H1 (cell line): ENCODE measurements at regions not wholly inside any gene's neighbourhood (a gene's known extent, or its start where the extent isn't known, plus 50 kb on each side); places are given as distances from the start of the nearest gene placed in this dataset.

Source experiments
- CTCF ChIA-PET: fragments of 300-600 bp; sonication (Branson Sonifier 250); formaldehyde crosslinking; loops from one replicate; lab custom pipeline; 2021; ENCODE audit not compliant: partially characterized antibody; lab: Charles Lee
- POLR2A ChIA-PET: fragments of 300-600 bp; sonication (Branson Sonifier 250); formaldehyde crosslinking; loops from one replicate; lab custom pipeline; 2021; ENCODE audit warnings: inconsistent platforms; ENCODE audit not compliant: partially characterized antibody; lab: Charles Lee
- DNase-seq, 2 experiments: peaks; one replicate each; pipeline versions ENCODE4 v3.0.0 to v3.0.0-alpha.2; 2010 to 2022; ENCODE audit warnings: low spot score in 2 of 2, low read depth in 1 of 2, mixed read lengths in 1 of 2
- FAIRE-seq: peaks from 2 replicates; lab custom pipeline; 2011; peaks lifted over from hg19 to GRCh38; lab: Jason Lieb, UNC
- H2AFZ ChIP-seq: 2 replicates; pipeline ENCODE4 v1.8.1; 2012; ENCODE audit warnings: low read length, inconsistent platforms
- H2AK5ac ChIP-seq: 2 replicates; pipeline ENCODE4 v1.6.1; 2013; ENCODE audit warnings: low read depth, low read length
- H2BK120ac ChIP-seq: replicated peaks from 2 replicates; pipeline ENCODE3; 2013; ENCODE audit warnings: low read depth, low read length, inconsistent platforms
- H2BK12ac ChIP-seq: 2 replicates; pipeline ENCODE4 v1.6.1; 2013; ENCODE audit warnings: low read depth, low read length
- H2BK15ac ChIP-seq: 2 replicates; pipeline ENCODE4 v1.6.1; 2013; ENCODE audit warnings: low read length
- H2BK20ac ChIP-seq: 2 replicates; pipeline ENCODE4 v1.6.1; 2013; ENCODE audit warnings: low read length
- H2BK5ac ChIP-seq: 2 replicates; pipeline ENCODE4 v1.6.1; 2013; ENCODE audit warnings: low read depth, low read length
- H3K14ac ChIP-seq: 2 replicates; pipeline ENCODE4 v1.6.1; 2013; ENCODE audit warnings: inconsistent platforms; ENCODE audit not compliant: insufficient read length
- H3K18ac ChIP-seq: 2 replicates; pipeline ENCODE4 v1.6.1; 2013; ENCODE audit warnings: low read length; ENCODE audit errors: extremely low read depth
- H3K23ac ChIP-seq: 2 replicates; pipeline ENCODE4 v1.6.1; 2013; ENCODE audit warnings: inconsistent platforms; ENCODE audit not compliant: insufficient read length
- H3K23me2 ChIP-seq: 2 replicates; pipeline ENCODE4 v1.6.1; 2013; ENCODE audit warnings: low read depth, low read length
- H3K27ac ChIP-seq: 2 replicates; pipeline ENCODE4 v1.6.1; 2011; ENCODE audit warnings: low read depth, low read length, inconsistent platforms
- H3K27me3 ChIP-seq, 4 experiments: replicated peaks in 1 of 4; 1 replicate in 1 of 4; 2 replicates in 3 of 4; pipeline versions ENCODE4 v1.6.1 to v1.8.1; 2011 to 2013; ENCODE audit warnings: low read length in 3 of 4, mild to moderate bottlenecking in 3 of 4, inconsistent platforms in 2 of 4, mixed read lengths in 2 of 4, moderate library complexity in 1 of 4; ENCODE audit not compliant: control insufficient read depth in 3 of 4, insufficient read depth in 3 of 4; ENCODE audit errors: extremely low read depth in 1 of 4
- H3K36me3 ChIP-seq, 4 experiments: 2 replicates each; pipeline versions ENCODE4 v1.6.1 to v1.8.1; 2011 to 2013; ENCODE audit warnings: mild to moderate bottlenecking in 4 of 4, low read length in 3 of 4, moderate library complexity in 2 of 4, control low read depth in 1 of 4, inconsistent platforms in 1 of 4; ENCODE audit not compliant: insufficient read depth in 4 of 4, control insufficient read depth in 2 of 4
- H3K4ac ChIP-seq: replicated peaks from 2 replicates; pipeline ENCODE3; 2013; ENCODE audit warnings: low read length, low read depth, mixed read lengths, inconsistent platforms; ENCODE audit not compliant: insufficient read length
- H3K4me1 ChIP-seq, 4 experiments: replicated peaks in 1 of 4; 1 replicate in 1 of 4; 2 replicates in 3 of 4; pipeline versions ENCODE4 v1.6.1 to v1.8.1; 2011 to 2013; ENCODE audit warnings: low read length in 3 of 4, inconsistent platforms in 2 of 4, mixed read lengths in 1 of 4; ENCODE audit not compliant: insufficient read depth in 4 of 4, control insufficient read depth in 3 of 4
- H3K4me2 ChIP-seq, 2 experiments: 2 replicates each; pipeline versions ENCODE4 v1.6.1 to v1.8.1; 2011 to 2013; ENCODE audit warnings: low read depth in 2 of 2, low read length in 2 of 2, control low read depth in 1 of 2, inconsistent platforms in 1 of 2, mild to moderate bottlenecking in 1 of 2; ENCODE audit not compliant: insufficient read depth in 1 of 2
- H3K4me3 ChIP-seq, 4 experiments: fragments of 200-600, 300-600 bp in 1 of 4; sonication (generic), shearing (Covaris generic), sonication (Bioruptor Twin) in 1 of 4; 2 replicates each; pipeline versions ENCODE4 v1.5.1 to v1.8.1; 2011 to 2016; ENCODE audit warnings: low read length in 4 of 4, low read depth in 3 of 4, control low read depth in 2 of 4, inconsistent platforms in 2 of 4, mild to moderate bottlenecking in 2 of 4, mixed read lengths in 1 of 4, moderate library complexity in 1 of 4; ENCODE audit not compliant: insufficient read depth in 2 of 4; ENCODE audit errors: extremely low read depth in 1 of 4
- H3K56ac ChIP-seq: replicated peaks from 2 replicates; pipeline ENCODE3; 2013; ENCODE audit warnings: low read depth, mild to moderate bottlenecking, mixed read lengths, low read length, inconsistent platforms; ENCODE audit not compliant: insufficient read length
- H3K79me1 ChIP-seq: 2 replicates; pipeline ENCODE4 v1.6.1; 2013; ENCODE audit warnings: low read depth, low read length, control low read depth
- H3K79me2 ChIP-seq, 2 experiments: 2 replicates each; pipeline versions ENCODE4 v1.6.1 to v1.8.1; 2012 to 2013; ENCODE audit warnings: low read length in 2 of 2, mild to moderate bottlenecking in 2 of 2, inconsistent platforms in 1 of 2; ENCODE audit not compliant: insufficient read depth in 2 of 2, control insufficient read depth in 1 of 2
- H3K9ac ChIP-seq, 4 experiments: replicated peaks in 1 of 4; 1 replicate in 1 of 4; 2 replicates in 3 of 4; pipeline versions ENCODE4 v1.6.1 to v1.8.1; 2011 to 2013; ENCODE audit warnings: low read depth in 3 of 4, low read length in 3 of 4, control low read depth in 2 of 4, mild to moderate bottlenecking in 2 of 4, moderate library complexity in 2 of 4, inconsistent platforms in 1 of 4; ENCODE audit errors: extremely low read depth in 1 of 4
- H3K9me3 ChIP-seq, 2 experiments: 2 replicates each; pipeline versions ENCODE4 v1.6.1 to v1.8.1; 2012 to 2013; ENCODE audit warnings: mild to moderate bottlenecking in 2 of 2, moderate library complexity in 2 of 2, control low read depth in 1 of 2, inconsistent platforms in 1 of 2, low read depth in 1 of 2, low read length in 1 of 2, mixed read lengths in 1 of 2; ENCODE audit not compliant: insufficient read depth in 2 of 2
- H4K20me1 ChIP-seq, 2 experiments: replicated peaks in 1 of 2; 2 replicates each; pipeline versions ENCODE3 to v1.8.1; 2011 to 2013; ENCODE audit warnings: inconsistent platforms in 2 of 2, low read length in 2 of 2, mild to moderate bottlenecking in 1 of 2; ENCODE audit not compliant: insufficient read depth in 2 of 2, control insufficient read depth in 1 of 2
- H4K5ac ChIP-seq: 2 replicates; pipeline ENCODE4 v1.6.1; 2013; ENCODE audit warnings: low read length, low read depth, mixed read lengths, inconsistent platforms; ENCODE audit not compliant: insufficient read length
- H4K8ac ChIP-seq: 2 replicates; pipeline ENCODE4 v1.8.0; 2013; ENCODE audit warnings: mild to moderate bottlenecking, moderate library complexity, low read length, inconsistent platforms; ENCODE audit not compliant: insufficient read depth; ENCODE audit errors: extremely low read depth
- H4K91ac ChIP-seq: replicated peaks from 2 replicates; pipeline ENCODE3; 2013; ENCODE audit warnings: low read length, mixed read lengths, inconsistent platforms; ENCODE audit not compliant: insufficient read length
- ASH2L ChIP-seq: fragments of 200-600, 300-600 bp; sonication (generic); IDR thresholded peaks from one replicate; pipeline ENCODE4 v1.7.1; 2017; ENCODE audit warnings: low read length
- CBX8 ChIP-seq: fragments of 300-800, 300-1000 bp; sonication (generic); IDR thresholded peaks from 2 replicates; pipeline ENCODE4 v1.7.1; 2016; ENCODE audit warnings: low read depth, low read length, borderline replicate concordance
- CHD2 ChIP-seq: IDR thresholded peaks from 2 replicates; pipeline ENCODE4 v1.6.1; 2012; ENCODE audit warnings: low read length, improper control_type of control experiment
- EZH2 ChIP-seq: fragments of 200-600 bp; sonication (generic); IDR thresholded peaks from 2 replicates; pipeline ENCODE4 v1.7.1; 2012; ENCODE audit warnings: low read depth, mild to moderate bottlenecking, moderate library complexity, low read length, inconsistent platforms; ENCODE audit not compliant: severe bottlenecking
- GABPA ChIP-seq: IDR thresholded peaks from 2 replicates; pipeline ENCODE4 v1.6.1; 2011; ENCODE audit warnings: mild to moderate bottlenecking, low read length, moderate library complexity, borderline replicate concordance; ENCODE audit not compliant: insufficient read depth
- HDAC6 ChIP-seq: IDR thresholded peaks from one replicate; pipeline ENCODE4 v1.7.1; 2012; ENCODE audit warnings: low read depth, mild to moderate bottlenecking, inconsistent platforms, low read length, moderate library complexity
- JUN ChIP-seq: IDR thresholded peaks from 2 replicates; pipeline ENCODE4 v1.6.1; 2011; ENCODE audit warnings: low read depth, mild to moderate bottlenecking, improper control_type of control experiment, low read length
- MAFK ChIP-seq: IDR thresholded peaks from 2 replicates; pipeline ENCODE4 v1.6.1; 2012; ENCODE audit warnings: low read depth, mild to moderate bottlenecking, improper control_type of control experiment, low read length
- SAP30 ChIP-seq: fragments of 300-600 bp; sonication (generic); IDR thresholded peaks from 2 replicates; pipeline ENCODE4 v1.7.1; 2012; ENCODE audit warnings: low read length, moderate library complexity, mild to moderate bottlenecking, inconsistent platforms; ENCODE audit not compliant: insufficient read depth, insufficient replicate concordance
- TAF1 ChIP-seq: IDR thresholded peaks from 2 replicates; pipeline ENCODE4 v1.6.1; 2011; ENCODE audit warnings: mild to moderate bottlenecking, low read depth, low read length
- USF2 ChIP-seq: IDR thresholded peaks from 2 replicates; pipeline ENCODE4 v1.6.1; 2011; ENCODE audit warnings: low read length, improper control_type of control experiment
- TF ChIP-seq, protein P1 (sequence below): IDR thresholded peaks from 2 replicates; pipeline ENCODE4 v1.6.1; 2012; ENCODE audit warnings: inconsistent platforms

DNA sequence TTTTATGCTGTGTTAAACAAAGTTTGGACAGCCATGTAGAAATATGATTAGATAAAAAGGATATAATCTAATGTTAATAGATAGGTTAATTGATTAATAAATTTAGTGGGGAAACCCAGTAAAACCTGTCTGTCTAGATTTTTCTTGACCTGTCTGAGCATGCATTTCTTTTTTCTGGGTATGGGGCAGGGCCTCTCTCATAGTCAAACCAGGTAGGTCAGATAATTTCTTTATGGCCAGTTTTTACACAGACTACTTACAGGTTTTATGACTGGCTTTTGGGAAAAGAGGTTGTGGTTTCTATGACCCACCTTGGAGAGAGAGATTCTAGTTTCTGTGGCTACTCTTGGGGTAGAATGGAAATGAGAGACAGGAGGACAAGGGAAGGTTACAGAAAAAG, 135.6 kb upstream of the EPHA5 start:
- Histone ChIP-seq H3K27ac (no peak overlapping the region), H3K27me3 (no peaks in the 10 kb centered on the region), H3K9me3 (0 out of 4 replicates have a peak, but pooled peaks cover 0 to 2% of the 10 kb centered on the region in 2 experiments), H4K8ac (no peak overlapping the region), H2BK12ac (no peak overlapping the region), H4K91ac (no peak overlapping the region), H3K4ac (no peak overlapping the region), H3K9ac (no peak overlapping the region), H4K20me1 (no peaks in the 10 kb centered on the region), H2BK20ac (no peak overlapping the region), H3K56ac (no peak overlapping the region), H3K4me1 (peaks cover 0 to 2% (median 0%) of the 10 kb centered on the region in 4 experiments; a peak in 1 of 7 replicates), H2BK15ac (no peak overlapping the region), H3K4me3 (no peak overlapping the region), H3K36me3 (no peaks in the 10 kb centered on the region), H3K18ac (no peak overlapping the region), H3K14ac (no peak overlapping the region), H3K4me2 (no peak overlapping the region), H2BK5ac (no peak overlapping the region), H2AFZ (no peak overlapping the region), H2AK5ac (no peak overlapping the region), H3K79me2 (no peaks in the 10 kb centered on the region), H2BK120ac (no peak overlapping the region), H3K23ac (no peak overlapping the region), H3K23me2 (no peaks in the 10 kb centered on the region; the same call in 1 of the 2 replicates), H4K5ac (no peak overlapping the region), H3K79me1 (no peaks in the 10 kb centered on the region)
- CTCF ChIA-PET, result no interaction called here
- POLR2A ChIA-PET, result no interaction called here
- FAIRE-seq (no peak), DNase-seq (no peak)
- TF ChIP-seq JUN (no peak), HDAC6 (no peak), CBX8 (no peak), CHD2 (no peak), USF2 (no peak), SAP30 (no peak), TAF1 (no peak), ASH2L (no peak), EZH2 (no peak), MAFK (no peak), GABPA (no peak)
- TF ChIP-seq, protein P1, sequence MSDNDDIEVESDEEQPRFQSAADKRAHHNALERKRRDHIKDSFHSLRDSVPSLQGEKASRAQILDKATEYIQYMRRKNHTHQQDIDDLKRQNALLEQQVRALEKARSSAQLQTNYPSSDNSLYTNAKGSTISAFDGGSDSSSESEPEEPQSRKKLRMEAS, result no peak
